ENCODE measurements at regions not wholly inside any gene's neighbourhood (a gene's known extent, or its start where the extent isn't known, plus 50 kb on each side); places are given as distances from the start of the nearest gene placed in this dataset.
"Not testable (repeated sequence)": the region's sequence is repeated elsewhere in the genome, so short reads cannot be mapped to it uniquely, and the experiment has no call there.

DNA sequence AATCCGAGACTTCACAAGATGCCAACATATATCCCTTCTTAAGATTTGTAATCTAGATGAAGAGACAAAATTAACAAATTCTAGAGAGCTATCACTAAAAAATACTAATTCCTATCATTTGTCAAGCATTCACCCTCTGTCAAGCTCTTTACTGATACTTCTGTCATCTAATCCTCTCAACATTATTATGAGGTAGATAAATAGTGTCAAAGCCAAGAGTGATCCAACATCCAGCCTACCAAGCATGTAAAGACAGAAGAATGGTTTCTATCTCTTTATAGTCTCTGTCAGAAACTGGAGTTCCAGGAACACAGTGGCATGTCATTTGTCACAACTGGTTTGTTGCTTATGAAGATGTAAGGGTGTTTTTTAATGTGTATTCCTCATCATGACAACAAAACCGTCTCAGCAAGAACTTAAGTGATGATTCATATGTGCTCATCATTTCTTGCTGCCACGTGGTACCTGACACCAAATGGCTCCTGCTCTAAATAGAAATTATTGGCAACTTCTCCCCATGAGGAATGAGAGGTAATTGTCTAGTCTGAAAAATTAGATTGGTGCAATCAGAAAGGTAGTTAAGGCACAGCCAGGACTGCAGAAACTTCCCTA, 196.8 kb downstream of the TOX3 start:
- Histone ChIP-seq H3K4me3 (no peak overlapping the region), H3K9me3 (no peaks in the 10 kb centered on the region), H3K27ac (no peak overlapping the region), H3K36me3 (no peaks in the 10 kb centered on the region), H3K4me1 (ENCODE audit: control insufficient read depth in 1 of 2, low read depth in 2 of 2) (no peaks in the 10 kb centered on the region), H3K27me3 (replicated peaks; ENCODE audit: insufficient read depth) (no peaks in the 10 kb centered on the region)
- DNase-seq (ENCODE audit: low spot score) (no peak), ATAC-seq (ENCODE audit: insufficient number of reproducible peaks, low FRiP score, low read depth) (no peak)
- TF ChIP-seq, protein P1, sequence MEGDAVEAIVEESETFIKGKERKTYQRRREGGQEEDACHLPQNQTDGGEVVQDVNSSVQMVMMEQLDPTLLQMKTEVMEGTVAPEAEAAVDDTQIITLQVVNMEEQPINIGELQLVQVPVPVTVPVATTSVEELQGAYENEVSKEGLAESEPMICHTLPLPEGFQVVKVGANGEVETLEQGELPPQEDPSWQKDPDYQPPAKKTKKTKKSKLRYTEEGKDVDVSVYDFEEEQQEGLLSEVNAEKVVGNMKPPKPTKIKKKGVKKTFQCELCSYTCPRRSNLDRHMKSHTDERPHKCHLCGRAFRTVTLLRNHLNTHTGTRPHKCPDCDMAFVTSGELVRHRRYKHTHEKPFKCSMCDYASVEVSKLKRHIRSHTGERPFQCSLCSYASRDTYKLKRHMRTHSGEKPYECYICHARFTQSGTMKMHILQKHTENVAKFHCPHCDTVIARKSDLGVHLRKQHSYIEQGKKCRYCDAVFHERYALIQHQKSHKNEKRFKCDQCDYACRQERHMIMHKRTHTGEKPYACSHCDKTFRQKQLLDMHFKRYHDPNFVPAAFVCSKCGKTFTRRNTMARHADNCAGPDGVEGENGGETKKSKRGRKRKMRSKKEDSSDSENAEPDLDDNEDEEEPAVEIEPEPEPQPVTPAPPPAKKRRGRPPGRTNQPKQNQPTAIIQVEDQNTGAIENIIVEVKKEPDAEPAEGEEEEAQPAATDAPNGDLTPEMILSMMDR (IDR thresholded peaks at IDR 0.05) = no peak

DNA sequence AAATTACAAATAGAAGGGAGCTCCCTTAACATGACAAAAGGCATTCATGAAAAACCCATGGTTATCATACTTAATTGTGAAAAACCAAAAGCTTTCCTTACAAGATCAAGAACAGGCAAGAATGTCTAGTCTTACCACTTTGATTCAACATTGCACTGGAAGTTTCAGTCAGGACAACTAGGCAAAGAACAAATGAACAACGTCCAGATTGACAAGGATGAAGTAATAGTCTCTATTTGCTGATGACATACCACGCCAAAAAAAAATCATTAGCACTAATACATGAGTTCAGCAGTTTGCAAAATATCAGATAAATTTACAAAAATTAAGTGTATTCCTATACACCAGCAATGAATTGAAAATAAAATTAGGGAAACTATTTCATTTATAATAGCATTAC, 200.2 kb downstream of the TOX3 start:
- Histone ChIP-seq H3K27ac (no peak overlapping the region), H3K4me3 (no peak overlapping the region), H3K4me1 (ENCODE audit: control insufficient read depth in 1 of 2, low read depth in 2 of 2) (no peaks in the 10 kb centered on the region), H3K9me3 (no peaks in the 10 kb centered on the region), H3K27me3 (replicated peaks; ENCODE audit: insufficient read depth) (no peaks in the 10 kb centered on the region), H3K36me3 (no peaks in the 10 kb centered on the region)
- TF ChIP-seq, protein P1 (IDR thresholded peaks at IDR 0.05) = no peak
- ATAC-seq (ENCODE audit: insufficient number of reproducible peaks, low FRiP score, low read depth) = no peak
- no peak for DNase-seq (ENCODE audit: low spot score)

DNA sequence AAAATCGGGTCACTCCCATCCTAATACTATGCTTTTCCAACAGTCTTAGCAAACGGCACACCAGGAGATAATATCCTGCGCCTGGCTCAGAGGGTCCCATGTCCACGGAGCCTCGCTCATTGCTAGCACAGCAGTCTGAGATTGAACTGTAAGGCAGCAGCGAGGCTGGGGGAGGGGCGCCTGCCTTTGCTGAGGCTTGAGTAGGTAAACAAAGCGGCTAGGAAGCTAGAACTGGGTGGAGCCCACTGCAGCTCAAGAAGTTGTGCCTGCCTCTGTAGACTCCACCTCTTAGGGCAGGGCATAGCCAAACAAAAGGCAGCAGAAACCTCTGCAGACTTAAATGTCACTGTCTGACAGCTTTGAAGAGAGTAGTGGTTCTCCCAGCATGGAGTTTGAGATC, 213.3 kb downstream of the TOX3 start:
- not testable (repeated sequence) for H3K27ac ChIP-seq; H3K9me3 ChIP-seq; H3K36me3 ChIP-seq; H3K4me1 ChIP-seq (ENCODE audit: control insufficient read depth in 1 of 2, low read depth in 2 of 2); ATAC-seq (ENCODE audit: insufficient number of reproducible peaks, low FRiP score, low read depth); H3K4me3 ChIP-seq; H3K27me3 ChIP-seq (replicated peaks; ENCODE audit: insufficient read depth); DNase-seq (ENCODE audit: low spot score)

DNA sequence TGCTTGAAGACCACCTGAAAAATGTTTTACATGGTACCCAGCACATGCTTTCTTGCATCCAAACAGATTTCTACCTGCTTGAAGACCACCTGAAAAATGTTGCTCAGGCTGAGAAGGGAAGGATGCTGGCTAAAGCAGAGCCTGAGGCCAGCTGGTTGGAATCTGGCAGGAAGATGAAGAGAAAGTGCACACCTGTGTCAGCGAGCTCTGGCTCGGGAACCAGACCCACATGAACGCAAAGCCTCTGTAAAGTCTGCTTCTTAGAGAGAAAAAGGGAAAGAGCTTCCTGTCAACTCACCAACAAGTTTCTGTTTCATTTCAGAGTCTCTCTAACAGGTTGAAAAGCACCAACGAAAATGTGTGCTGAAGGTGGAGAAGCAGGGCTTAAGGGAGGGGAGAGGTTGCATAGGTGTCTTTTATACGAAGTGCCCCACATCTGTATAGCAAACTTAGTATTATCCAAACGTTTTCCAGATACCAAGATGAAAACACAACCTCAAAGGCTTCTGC, 226.0 kb downstream of the TOX3 start:
- DNase-seq (ENCODE audit: low spot score) (no peak), ATAC-seq (ENCODE audit: insufficient number of reproducible peaks, low FRiP score, low read depth) (no peak)
- no peaks in the 10 kb centered on the region for H3K9me3 ChIP-seq
- no peak overlapping the region for H3K27ac ChIP-seq
- no peaks in the 10 kb centered on the region for H3K4me1 ChIP-seq (ENCODE audit: control insufficient read depth in 1 of 2, low read depth in 2 of 2)
- no peaks in the 10 kb centered on the region for H3K27me3 ChIP-seq (replicated peaks; ENCODE audit: insufficient read depth)
- no peaks in the 10 kb centered on the region for H3K36me3 ChIP-seq
- H3K4me3 ChIP-seq = no peak overlapping the region
- TF ChIP-seq, protein P1 (IDR thresholded peaks at IDR 0.05) = no peak

DNA sequence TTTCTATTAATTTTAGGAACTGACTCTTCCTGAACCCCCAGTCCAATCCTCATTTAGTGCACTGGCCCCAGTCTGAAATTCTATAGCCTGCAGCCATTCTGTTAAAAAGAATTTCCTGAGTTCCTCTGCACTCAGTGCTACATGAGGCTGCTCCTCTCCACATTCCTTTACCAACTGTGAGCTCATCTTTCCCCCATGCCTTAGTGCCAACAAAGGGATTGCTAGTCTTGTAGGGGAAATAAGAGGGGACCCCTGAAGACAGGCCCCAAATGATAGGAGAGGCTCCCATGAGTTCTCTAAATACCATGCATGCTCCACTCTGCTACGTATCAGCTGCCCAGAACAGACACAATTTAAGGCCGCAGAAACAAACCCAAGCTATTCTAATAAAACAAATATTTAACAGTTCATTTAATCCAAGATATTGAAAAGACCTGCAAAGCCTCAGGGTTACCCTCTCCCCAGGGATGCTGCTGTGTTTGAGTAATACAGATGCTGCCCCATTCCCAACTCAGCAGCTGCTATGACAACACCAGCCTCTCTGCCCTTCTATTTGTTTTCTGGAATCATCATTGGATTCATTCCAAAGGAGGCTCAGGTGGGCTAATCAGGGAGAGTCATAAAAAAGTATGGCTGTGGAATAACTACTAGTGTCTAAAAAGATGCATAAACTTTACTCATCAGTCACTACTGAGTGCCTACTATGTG, 228.5 kb downstream of the TOX3 start:
- no peak overlapping the region for H3K27ac ChIP-seq
- H3K36me3 ChIP-seq = no peaks in the 10 kb centered on the region
- TF ChIP-seq, protein P1 (IDR thresholded peaks at IDR 0.05) = no peak
- no peaks in the 10 kb centered on the region for H3K4me1 ChIP-seq (ENCODE audit: control insufficient read depth in 1 of 2, low read depth in 2 of 2)
- DNase-seq (ENCODE audit: low spot score) = no peak
- no peaks in the 10 kb centered on the region for H3K9me3 ChIP-seq
- no peak overlapping the region for H3K4me3 ChIP-seq
- no peaks in the 10 kb centered on the region for H3K27me3 ChIP-seq (replicated peaks; ENCODE audit: insufficient read depth)
- ATAC-seq (ENCODE audit: insufficient number of reproducible peaks, low FRiP score, low read depth) = no peak

All from thoracic aorta (tissue), 2 donors.